T follicular helper cell (primary cell): ENCODE measurements at regions not wholly inside any gene's neighbourhood (a gene's known extent, or its start where the extent isn't known, plus 50 kb on each side); places are given as distances from the start of the nearest gene placed in this dataset.

Experiments used
- DNase-seq: peaks from one replicate; pipeline ENCODE4 v3.0.0-alpha.2; 2020; ENCODE audit warnings: low read depth

GRCh38 chr11:32267679-32268187 is 167.6 kb downstream of the WT1 start:
- no peak for DNase-seq

- DNase-seq = no peak
Measured at GRCh38 chr11:32273931-32274330, 161.4 kb downstream of the WT1 start.

- DNase-seq = no peak
Measured at GRCh38 chr11:32279672-32280071, 155.7 kb downstream of the WT1 start.

GRCh38 chr11:32280339-32280738 is 155.0 kb downstream of the WT1 start:
- no peak for DNase-seq

- no peak for DNase-seq
Measured at GRCh38 chr11:32288276-32288675, 147.1 kb downstream of the WT1 start.

- DNase-seq = no peak
Measured at GRCh38 chr11:32289701-32290100, 145.6 kb downstream of the WT1 start.

- DNase-seq = no peak
Measured at GRCh38 chr11:32290783-32291182, 144.6 kb downstream of the WT1 start.

- no peak for DNase-seq
Measured at GRCh38 chr11:32297611-32298011, 137.7 kb downstream of the WT1 start.

- DNase-seq = no peak
Measured at GRCh38 chr11:32302826-32303225, 132.5 kb downstream of the WT1 start.

- no peak for DNase-seq
Measured at GRCh38 chr11:32304521-32304920, 130.8 kb downstream of the WT1 start.

- DNase-seq = no peak
Measured at GRCh38 chr11:32305460-32305859, 129.9 kb downstream of the WT1 start.

GRCh38 chr11:32307471-32307870 is 127.9 kb downstream of the WT1 start:
- DNase-seq = no peak

GRCh38 chr11:32307913-32308312 is 127.4 kb downstream of the WT1 start:
- no peak for DNase-seq

- DNase-seq = no peak
Measured at GRCh38 chr11:32309530-32310213, 125.7 kb downstream of the WT1 start.

- DNase-seq = no peak
Measured at GRCh38 chr11:32310214-32310601, 125.1 kb downstream of the WT1 start.

GRCh38 chr11:32311346-32312065 is 123.8 kb downstream of the WT1 start:
- DNase-seq = no peak

- DNase-seq = no peak
Measured at GRCh38 chr11:32312206-32312817, 123.0 kb downstream of the WT1 start.

GRCh38 chr11:32312865-32313403 is 122.4 kb downstream of the WT1 start:
- no peak for DNase-seq

GRCh38 chr11:32313477-32313876 is 121.9 kb downstream of the WT1 start:
- DNase-seq = no peak

GRCh38 chr11:32315121-32315520 is 120.2 kb downstream of the WT1 start:
- DNase-seq = no peak

- no peak for DNase-seq
Measured at GRCh38 chr11:32316232-32316631, 119.1 kb downstream of the WT1 start.

GRCh38 chr11:32316858-32317642 is 118.3 kb downstream of the WT1 start:
- DNase-seq = no peak
